Right forelimb (tissue), 1 donor: ENCODE measurements at regions not wholly inside any gene's neighbourhood (a gene's known extent, or its start where the extent isn't known, plus 50 kb on each side); places are given as distances from the start of the nearest gene placed in this dataset.

Source experiments
- DNase-seq: peaks from one replicate; pipeline ENCODE4 v3.0.0-alpha.2; 2018

GRCh38 chr6:111959766-111960165, 86.5 kb upstream of the FYN start:
- no peak for DNase-seq

DNA sequence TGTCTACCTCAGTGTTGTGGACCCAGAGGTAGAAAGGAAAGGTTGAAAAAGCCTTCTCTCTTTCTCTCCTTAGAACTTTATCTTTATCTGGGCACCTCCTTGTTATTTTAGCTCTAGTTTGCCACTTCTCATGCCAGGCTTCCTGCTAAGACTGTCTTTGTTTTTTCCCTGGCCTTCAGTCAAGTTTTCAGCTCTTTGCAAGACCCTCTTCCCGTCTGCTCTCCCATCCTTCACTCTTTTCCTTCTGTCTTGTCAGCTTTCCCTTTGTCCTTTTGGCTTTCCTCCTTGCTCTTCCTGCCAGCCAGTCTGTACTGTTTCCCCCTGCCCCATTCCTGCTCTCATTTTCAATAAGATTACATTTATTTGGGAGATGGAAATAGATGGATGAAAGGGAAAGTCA, 86.8 kb upstream of the CCN6 start:
- DNase-seq: no peak

- DNase-seq: no peak
Measured at GRCh38 chr6:111970426-111970825, 83.5 kb upstream of the CCN6 start.

DNA sequence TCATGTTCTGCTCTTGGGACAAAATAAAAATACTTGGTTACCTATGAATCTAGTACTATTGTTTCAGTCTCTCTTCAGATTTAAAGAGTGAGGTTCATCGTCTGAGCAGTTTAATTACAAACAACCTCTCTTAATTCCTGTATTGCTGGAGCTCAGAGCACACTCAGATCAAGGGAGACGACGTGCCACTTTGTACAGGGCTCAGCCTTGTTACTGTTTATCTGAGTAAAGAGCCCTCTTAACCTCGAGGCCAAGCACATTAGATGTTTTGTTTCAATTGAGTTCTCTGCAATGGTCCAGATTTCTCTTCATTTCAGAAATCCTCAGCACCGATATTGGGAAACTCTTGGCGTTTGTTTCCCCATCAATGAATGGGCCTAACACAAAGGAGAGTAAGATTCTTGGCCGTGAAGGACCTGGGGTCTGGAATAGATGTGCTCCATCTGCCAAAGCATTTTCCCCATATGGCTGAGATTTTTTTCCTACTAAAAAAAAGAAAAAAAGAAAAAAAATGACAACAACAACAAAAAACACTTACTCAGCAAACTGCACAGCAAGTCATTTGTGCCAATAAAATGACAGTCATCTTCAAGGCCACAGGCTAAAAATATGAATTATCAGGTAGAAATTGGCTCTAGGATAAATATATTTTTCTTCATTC, 82.6 kb upstream of the CCN6 start:
- no peak for DNase-seq

GRCh38 chr6:111971866-111972532, 81.9 kb upstream of the CCN6 start:
- DNase-seq: no peak

DNA sequence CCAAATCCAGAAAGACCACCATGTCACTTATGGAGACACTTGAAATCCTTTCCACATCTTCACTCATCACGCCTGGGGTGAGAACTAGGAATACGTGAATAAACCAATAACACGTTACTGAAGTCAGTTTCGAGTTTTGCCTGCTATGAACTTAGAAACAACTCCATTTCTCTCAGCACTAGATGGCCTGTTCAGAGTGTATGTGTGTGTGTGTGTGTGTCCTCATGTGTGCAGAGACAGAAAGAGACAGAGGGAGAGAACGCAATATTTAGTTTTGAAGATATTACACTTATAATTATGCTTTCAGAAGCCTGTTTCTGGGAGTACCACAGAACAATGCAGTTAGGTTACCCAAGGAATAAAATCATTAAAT, 81.2 kb upstream of the CCN6 start:
- no peak for DNase-seq

DNA sequence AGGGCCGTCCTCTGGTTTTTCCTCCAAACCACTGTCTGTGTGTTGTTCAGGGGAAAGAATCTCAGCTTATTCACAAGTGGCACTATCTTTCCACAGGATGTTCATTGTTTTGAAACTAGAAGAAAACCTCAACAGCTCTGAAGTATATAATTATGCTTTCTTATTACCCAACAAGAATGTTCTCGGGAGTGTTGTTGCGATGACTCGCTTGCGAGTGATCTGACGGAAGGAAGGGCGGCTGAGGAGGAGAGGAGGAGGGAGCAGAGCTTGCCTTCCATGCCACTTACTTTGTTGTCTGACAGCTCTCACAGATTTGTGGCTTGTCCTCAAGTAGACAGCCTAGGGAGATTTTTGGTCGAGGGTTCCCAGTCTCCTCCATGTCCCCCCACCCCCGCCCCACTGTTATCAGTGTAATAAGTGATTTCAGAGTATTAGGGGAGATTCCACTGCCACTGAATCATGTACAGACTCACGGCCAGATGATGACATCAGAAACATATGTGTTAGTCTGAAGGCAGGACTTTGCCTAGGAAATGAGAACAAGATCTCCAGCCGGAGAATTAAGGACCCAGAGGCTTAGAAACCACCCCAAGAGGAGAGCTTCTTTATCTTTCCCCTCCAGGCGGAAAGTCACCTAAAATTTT, 80.7 kb upstream of the CCN6 start:
- no peak for DNase-seq

DNA sequence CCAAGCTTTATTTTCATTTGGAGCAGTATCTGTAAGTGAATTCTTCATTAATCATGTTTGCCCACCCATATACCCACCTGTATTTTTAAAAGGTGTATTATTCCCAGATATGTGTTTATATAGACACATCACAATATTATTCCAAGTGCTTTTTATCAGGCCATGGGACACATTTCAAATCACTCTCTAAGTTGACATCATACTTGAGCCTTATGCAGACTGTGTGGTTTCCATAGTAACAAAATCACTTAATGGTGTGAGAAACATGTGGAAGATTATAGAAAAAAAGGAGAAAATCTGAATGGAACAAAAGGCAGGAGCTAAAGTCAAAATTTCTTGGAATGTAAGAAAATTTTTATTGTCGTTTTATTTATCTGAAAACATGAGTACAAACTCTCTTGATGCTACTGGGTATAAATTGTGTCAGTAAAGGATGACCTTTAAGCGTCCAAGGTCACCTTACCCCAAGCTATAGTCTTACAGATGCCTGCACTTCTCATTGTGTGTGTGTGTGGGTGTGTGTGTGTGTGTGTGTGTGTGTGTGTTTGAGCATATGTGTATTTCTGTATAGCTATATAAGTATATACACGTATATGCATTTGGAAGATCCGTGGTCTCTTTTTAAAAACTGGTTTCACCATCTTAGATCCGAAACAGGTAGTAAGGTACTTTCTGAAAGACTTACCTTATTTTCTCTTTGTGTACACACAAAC, 79.8 kb upstream of the CCN6 start:
- DNase-seq: no peak

- DNase-seq: no peak
Measured at GRCh38 chr6:111975466-111975865, 78.4 kb upstream of the CCN6 start.

- DNase-seq: no peak
Measured at GRCh38 chr6:111976139-111976538, 77.8 kb upstream of the CCN6 start.

- no peak for DNase-seq
Measured at GRCh38 chr6:111978532-111979149, 75.3 kb upstream of the CCN6 start.

- DNase-seq: no peak
Measured at GRCh38 chr6:111979633-111980032, 74.3 kb upstream of the CCN6 start.

- DNase-seq: no peak
Measured at GRCh38 chr6:111980143-111980542, 73.8 kb upstream of the CCN6 start.

- DNase-seq: no peak
Measured at GRCh38 chr6:111980971-111981840, 72.7 kb upstream of the CCN6 start.

GRCh38 chr6:111982681-111983080, 71.2 kb upstream of the CCN6 start:
- no peak for DNase-seq

DNA sequence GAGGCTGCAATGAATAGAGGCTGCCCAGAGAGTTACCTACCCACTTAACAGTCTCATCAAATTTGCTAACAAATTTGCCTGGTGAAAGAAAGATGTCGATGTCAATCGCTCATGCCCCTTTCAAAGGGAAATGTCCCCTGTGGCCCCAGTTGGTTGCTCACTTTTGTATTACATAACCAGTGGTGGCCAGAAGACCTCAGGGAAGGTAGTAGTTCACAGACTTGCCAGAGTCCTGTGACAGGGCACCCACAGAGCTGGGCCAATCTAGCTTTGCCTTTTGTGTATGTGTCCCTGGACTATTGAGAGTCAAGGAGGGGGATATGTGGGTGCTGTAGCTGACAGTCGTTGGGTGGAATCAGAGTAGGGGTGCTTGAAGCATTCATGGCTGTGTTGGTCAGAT, 70.7 kb upstream of the CCN6 start:
- DNase-seq: no peak

DNA sequence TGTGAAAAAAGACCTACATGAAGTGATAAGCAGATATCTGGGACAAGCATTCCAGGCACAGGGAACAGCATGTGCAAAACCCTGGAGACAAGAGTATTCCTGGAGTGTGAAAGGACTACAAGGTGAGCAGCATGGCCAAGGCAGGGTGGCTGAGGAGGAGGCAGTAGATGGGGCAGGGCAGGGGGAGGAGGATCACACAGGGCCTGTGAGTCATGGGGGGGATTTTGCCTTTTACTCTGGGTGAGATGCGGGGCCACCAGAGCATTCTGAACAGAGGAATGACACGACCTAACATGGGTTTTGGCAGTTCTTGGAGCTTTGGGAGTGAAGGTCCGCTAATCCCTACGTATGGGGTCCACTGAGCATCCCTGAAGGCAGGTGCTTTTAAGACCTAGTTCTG, 69.8 kb upstream of the CCN6 start:
- no peak for DNase-seq

DNA sequence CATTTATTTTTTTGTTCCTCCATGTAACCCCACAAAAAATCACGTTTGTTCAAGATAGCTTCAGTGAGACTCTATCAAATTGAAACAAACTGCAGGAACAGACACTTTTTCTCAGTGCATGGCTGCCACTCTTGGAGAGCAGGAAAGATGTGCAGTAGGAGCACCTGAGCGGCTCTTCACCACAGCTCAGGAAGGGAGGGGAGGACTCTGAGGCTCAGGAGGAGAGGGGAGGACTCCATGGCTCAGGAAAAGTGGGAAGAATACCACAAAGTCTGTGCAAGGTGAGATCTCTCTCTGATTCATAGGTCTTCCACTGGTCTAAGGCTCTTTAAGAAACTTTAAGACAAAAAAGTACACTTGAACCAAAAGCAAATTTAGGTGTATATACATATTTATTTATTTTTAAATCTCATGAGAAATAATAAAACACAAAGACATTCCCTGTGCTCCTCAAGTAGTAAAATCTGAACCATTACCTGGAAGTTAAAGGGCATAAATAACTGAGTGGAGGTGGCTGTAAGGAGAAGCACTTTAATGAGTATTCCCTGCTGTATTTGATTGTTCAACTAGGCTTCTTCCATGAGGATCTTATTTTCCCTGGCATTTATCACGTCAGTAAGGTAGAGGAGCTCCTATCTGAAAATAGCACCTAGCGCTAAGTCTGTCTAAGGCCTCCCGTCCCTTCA, 69.2 kb upstream of the CCN6 start:
- DNase-seq: no peak

DNA sequence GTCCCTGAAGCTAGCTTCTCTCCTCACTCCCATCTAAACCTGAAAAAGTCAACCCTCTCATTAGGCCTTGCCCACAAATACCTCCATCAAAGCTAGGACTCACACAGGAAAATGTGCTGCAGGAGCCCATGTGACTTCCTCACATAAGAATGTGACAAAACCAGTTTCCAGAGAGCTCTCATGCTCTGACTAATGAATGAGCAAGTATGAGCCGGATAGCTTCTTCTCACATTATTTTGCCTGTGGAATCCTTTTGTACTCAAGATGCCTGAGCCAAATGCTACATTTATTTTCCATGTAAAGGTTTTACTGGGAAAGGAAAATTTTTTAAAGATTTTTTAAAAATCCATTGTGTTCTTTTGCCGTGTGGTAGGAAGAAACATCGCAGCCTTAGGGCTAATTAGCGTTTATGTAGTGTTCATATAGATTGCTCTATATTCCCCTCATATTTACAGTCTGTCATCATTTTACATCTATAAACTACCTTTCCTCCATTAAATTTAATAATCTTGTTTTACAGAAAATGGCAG, 68.6 kb upstream of the CCN6 start:
- no peak for DNase-seq

DNA sequence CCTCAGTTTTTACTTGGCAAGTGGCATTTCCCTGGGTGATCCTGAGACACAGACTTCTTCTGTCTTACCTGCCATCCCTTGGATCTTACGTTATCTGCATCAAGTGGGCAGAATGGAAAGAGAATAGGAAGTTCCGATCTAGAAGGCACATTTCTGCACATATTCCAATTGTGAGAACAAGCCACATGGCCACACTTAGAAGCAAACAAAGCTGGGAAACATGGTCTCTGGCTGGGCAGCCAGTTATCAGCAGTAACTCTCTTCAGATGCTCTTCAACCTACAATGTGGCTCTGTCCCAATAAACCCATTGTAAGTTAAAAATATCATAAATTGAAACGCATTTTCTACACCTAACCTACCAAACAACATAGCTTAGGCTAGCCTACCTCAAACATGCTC, 67.3 kb upstream of the CCN6 start:
- DNase-seq: no peak

DNA sequence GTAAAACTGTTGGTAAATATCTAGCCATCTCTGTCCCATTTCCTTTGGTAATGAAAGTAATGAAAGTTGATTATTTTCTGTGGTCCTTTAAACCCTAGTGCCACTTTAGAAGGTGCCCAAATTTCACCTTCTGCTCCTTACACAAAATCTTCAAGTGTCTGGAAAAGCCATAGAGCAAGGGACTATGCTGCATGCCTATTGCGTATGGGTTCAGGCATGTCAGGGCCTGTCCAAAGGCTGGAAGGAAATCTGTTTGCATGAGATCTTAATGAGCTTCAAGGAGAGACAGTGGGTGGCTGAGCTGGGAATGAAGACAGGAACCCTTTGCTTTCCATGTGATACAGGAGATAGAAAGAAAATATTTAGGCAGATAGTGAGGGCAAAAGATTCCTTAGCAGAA, 66.6 kb upstream of the CCN6 start:
- no peak for DNase-seq

DNA sequence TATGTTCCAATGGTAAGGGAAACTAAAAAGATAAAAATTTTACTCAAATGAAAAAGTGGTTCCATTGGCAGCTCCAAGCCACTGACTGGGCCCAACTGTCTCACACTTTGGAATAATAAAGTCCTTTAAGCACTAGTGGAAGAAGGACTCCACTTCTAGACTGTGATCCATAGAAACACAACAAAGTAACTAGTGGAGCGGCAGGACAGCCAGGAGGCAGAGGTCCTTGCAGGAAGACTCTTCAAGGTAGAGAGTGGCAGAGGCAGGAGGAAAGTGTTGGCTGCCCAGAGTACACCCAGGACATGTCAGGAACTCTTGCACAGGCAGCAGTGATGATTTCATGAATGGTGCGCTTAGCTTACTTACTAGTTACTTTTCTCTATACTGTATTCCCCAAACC, 65.0 kb upstream of the CCN6 start:
- no peak for DNase-seq
